ENCODE measurements at regions not wholly inside any gene's neighbourhood (a gene's known extent, or its start where the extent isn't known, plus 50 kb on each side); places are given as distances from the start of the nearest gene placed in this dataset.

DNA sequence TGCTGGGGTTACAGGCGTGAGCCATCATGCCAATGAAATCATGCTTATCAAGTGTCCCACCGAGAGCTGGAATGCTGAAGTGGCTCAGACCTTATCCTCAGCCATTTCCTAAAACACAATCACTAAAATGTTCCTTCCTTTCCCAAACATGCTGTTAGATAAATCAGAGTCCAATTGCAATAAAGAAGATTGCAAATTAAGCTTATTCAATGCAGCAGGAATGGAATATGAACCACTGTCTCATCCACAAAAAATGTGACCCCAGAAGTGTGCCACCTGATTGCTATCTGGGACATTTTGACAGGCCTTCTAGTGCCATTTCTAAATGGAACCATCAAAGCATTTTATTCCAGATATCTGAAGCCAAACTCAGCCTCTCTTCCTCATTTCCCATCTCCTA lies 205.5 kb upstream of the CDH11 start:
- no peak overlapping the region for H3K4me3 Mint-ChIP-seq
- H3K4me1 Mint-ChIP-seq, result no peaks in the 10 kb centered on the region
- peaks cover 4% of the 10 kb centered on the region for H3K36me3 Mint-ChIP-seq (ENCODE audit: low read depth)
- TF ChIP-seq, protein P1, sequence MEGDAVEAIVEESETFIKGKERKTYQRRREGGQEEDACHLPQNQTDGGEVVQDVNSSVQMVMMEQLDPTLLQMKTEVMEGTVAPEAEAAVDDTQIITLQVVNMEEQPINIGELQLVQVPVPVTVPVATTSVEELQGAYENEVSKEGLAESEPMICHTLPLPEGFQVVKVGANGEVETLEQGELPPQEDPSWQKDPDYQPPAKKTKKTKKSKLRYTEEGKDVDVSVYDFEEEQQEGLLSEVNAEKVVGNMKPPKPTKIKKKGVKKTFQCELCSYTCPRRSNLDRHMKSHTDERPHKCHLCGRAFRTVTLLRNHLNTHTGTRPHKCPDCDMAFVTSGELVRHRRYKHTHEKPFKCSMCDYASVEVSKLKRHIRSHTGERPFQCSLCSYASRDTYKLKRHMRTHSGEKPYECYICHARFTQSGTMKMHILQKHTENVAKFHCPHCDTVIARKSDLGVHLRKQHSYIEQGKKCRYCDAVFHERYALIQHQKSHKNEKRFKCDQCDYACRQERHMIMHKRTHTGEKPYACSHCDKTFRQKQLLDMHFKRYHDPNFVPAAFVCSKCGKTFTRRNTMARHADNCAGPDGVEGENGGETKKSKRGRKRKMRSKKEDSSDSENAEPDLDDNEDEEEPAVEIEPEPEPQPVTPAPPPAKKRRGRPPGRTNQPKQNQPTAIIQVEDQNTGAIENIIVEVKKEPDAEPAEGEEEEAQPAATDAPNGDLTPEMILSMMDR (IDR thresholded peaks at IDR 0.05), result no peak
- H3K9me3 Mint-ChIP-seq, result no peaks in the 10 kb centered on the region
- no peak overlapping the region for H3K27ac Mint-ChIP-seq
- H3K27me3 Mint-ChIP-seq (ENCODE audit: low read depth, poor library complexity), result peaks cover 6% of the 10 kb centered on the region
- DNase-seq, result no peak

DNA sequence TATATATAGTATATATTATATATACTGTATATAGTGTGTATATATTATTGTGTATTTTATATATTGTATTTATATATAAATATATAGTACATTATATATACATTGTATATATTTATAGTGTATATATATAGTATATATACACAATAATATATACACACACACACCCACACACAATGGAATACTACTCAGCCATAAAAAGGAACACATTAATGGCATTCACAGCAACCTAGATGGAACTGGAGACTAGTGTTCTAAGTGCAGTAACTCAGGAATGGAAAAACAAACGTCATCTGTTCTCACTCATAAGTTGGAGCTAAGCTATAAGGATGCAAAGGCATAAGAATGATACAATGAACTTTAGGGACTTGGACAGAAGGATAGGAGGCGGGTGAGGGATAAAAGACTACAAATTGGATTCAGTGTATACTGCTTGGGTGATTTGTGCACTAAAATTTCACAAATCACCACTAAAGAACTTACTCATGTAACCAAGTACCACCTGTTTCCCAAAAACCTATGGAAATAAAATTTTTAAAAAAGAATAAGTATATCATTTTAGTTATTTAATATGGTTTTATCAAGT lies 201.9 kb upstream of the CDH11 start:
- H3K4me3 Mint-ChIP-seq, result no peak overlapping the region
- no peaks in the 10 kb centered on the region for H3K9me3 Mint-ChIP-seq
- DNase-seq, result no peak
- no peaks in the 10 kb centered on the region for H3K36me3 Mint-ChIP-seq (ENCODE audit: low read depth)
- H3K27me3 Mint-ChIP-seq (ENCODE audit: low read depth, poor library complexity), result no peaks in the 10 kb centered on the region
- TF ChIP-seq, protein P1 (IDR thresholded peaks at IDR 0.05), result no peak
- H3K27ac Mint-ChIP-seq, result no peak overlapping the region
- peaks cover 19% of the 10 kb centered on the region for H3K4me1 Mint-ChIP-seq

DNA sequence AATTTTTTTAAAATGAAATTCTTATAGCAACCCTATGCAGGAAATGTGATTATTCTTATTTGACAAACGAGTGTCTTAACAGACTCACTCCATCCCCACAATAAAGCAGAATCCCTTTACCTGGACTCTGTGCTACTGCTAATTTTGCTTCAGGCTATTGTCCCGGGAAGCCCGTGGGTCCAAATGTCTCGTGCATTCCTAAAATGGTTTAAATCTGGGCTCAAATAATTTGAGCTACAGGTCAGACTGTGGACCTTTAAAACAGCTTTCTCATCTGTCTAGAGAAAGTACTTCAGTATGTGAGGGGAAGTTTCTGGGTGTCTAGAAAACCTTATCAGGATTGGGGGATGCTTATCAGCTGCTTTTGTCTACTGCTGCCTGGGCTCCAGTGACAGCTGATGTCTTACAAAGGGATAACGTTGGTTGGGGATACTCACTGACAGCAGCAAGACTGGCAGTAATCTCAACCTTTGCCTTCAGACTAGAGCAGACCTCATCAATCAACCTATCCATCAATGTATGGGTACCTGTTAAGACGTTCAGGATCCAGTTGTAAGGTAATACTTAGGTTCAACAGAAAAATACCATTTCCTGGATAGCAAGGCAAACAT lies 197.9 kb upstream of the CDH11 start:
- Mint-ChIP-seq H3K36me3 (ENCODE audit: low read depth) (no peaks in the 10 kb centered on the region), H3K27ac (no peak overlapping the region), H3K4me3 (no peak overlapping the region), H3K9me3 (peaks cover 6% of the 10 kb centered on the region), H3K27me3 (ENCODE audit: low read depth, poor library complexity) (no peaks in the 10 kb centered on the region), H3K4me1 (peaks cover 28% of the 10 kb centered on the region)
- TF ChIP-seq, protein P1 (IDR thresholded peaks at IDR 0.05), result no peak
- no peak for DNase-seq

DNA sequence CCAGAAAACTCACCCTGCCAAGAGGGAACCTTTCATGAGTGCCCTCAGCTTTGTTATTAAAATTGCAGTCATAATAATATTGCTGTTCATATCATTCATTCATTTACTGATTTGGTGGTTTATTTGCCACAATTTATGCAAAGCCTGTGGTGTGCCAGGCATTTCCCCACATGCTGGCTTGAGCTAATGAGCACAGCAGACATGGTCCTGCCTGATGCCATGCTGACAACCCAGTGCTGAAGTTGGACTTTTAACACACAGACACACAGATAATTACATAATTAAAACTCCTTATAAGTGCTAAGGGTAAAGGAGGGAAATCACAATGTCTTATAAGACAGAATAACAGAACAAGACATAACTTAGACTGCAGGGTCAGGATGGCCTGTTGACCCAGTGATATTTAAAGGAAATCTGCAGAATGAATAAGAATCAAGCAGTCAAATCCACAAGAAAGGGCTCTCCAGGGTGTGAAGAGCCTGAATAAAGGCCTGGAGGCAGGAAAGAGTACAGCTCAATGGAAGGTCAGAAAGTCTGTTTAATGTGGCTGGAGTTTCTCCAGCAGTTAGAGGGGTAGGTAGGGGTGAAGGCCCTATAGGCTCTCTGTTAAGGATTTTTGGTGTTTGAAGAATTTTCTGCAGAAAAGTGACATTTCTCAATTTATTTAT lies 196.9 kb upstream of the CDH11 start:
- no peak for DNase-seq
- no peak overlapping the region for H3K4me3 Mint-ChIP-seq
- peaks cover 28% of the 10 kb centered on the region for H3K4me1 Mint-ChIP-seq
- H3K36me3 Mint-ChIP-seq (ENCODE audit: low read depth), result no peaks in the 10 kb centered on the region
- TF ChIP-seq, protein P1 (IDR thresholded peaks at IDR 0.05), result no peak
- peaks cover 6% of the 10 kb centered on the region for H3K9me3 Mint-ChIP-seq
- H3K27ac Mint-ChIP-seq, result peak overlapping the region; percentile 89
- H3K27me3 Mint-ChIP-seq (ENCODE audit: low read depth, poor library complexity), result no peaks in the 10 kb centered on the region

DNA sequence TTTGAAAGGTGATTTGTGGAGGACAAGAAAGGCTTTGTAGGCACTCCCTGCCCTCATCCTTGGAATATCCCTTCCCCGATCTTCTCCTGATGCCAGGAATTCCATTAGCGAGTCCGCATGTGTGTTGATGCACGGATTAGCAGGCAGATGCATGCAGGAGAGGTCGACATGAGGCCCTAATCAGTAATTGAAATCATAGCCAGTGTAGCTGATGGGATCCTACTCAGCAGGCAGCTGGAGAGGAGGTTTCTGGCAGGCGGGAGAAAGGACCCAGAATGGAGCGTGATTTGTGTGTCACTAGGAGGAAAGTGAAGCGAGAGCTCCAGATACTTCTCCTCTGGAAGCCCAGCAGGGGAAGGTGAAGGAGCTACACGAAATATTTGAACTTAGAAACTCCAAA lies 196.3 kb upstream of the CDH11 start:
- DNase-seq, result no peak
- Mint-ChIP-seq H3K27me3 (ENCODE audit: low read depth, poor library complexity) (no peaks in the 10 kb centered on the region), H3K27ac (no peak overlapping the region), H3K4me1 (peaks cover 28% of the 10 kb centered on the region), H3K9me3 (peaks cover 6% of the 10 kb centered on the region), H3K36me3 (ENCODE audit: low read depth) (no peaks in the 10 kb centered on the region), H3K4me3 (no peak overlapping the region)
- TF ChIP-seq, protein P1 (IDR thresholded peaks at IDR 0.05), result no peak
